ENCODE measurements at regions not wholly inside any gene's neighbourhood (a gene's known extent, or its start where the extent isn't known, plus 50 kb on each side); places are given as distances from the start of the nearest gene placed in this dataset.

GRCh38 chr22:22159384-22159783 lies 85.2 kb upstream of the VPREB1 start:
- DNase-seq (ENCODE audit: insufficient read length, low spot score) (no peak), FAIRE-seq (no peak)
- TF ChIP-seq CTCF (IDR thresholded peaks at IDR 0.05; ENCODE audit: insufficient read depth, missing control alignments), result no peak

- FAIRE-seq (no peak), DNase-seq (ENCODE audit: insufficient read length, low spot score) (no peak)
- TF ChIP-seq CTCF (IDR thresholded peaks at IDR 0.05; ENCODE audit: insufficient read depth, missing control alignments), result no peak
Observed at GRCh38 chr22:22158965-22159364, 85.6 kb upstream of the VPREB1 start.

- DNase-seq (ENCODE audit: insufficient read length, low spot score) (no peak), FAIRE-seq (no peak)
- no peak for TF ChIP-seq CTCF (IDR thresholded peaks at IDR 0.05; ENCODE audit: insufficient read depth, missing control alignments)
Observed at GRCh38 chr22:22158207-22158816, 86.3 kb upstream of the VPREB1 start.

GRCh38 chr22:22157348-22157725 lies 87.2 kb upstream of the VPREB1 start:
- no peak for TF ChIP-seq CTCF (IDR thresholded peaks at IDR 0.05; ENCODE audit: insufficient read depth, missing control alignments)
- DNase-seq (ENCODE audit: insufficient read length, low spot score) (no peak), FAIRE-seq (no peak)

- FAIRE-seq, result no peak
- TF ChIP-seq CTCF (IDR thresholded peaks at IDR 0.05; ENCODE audit: insufficient read depth, missing control alignments), result peak; percentile 63
- DNase-seq (ENCODE audit: insufficient read length, low spot score), result no peak
Observed at GRCh38 chr22:22156716-22157347, 87.8 kb upstream of the VPREB1 start.

- no peak for TF ChIP-seq CTCF (IDR thresholded peaks at IDR 0.05; ENCODE audit: insufficient read depth, missing control alignments)
- DNase-seq (ENCODE audit: insufficient read length, low spot score) (no peak), FAIRE-seq (no peak)
Observed at GRCh38 chr22:22156348-22156715, 88.3 kb upstream of the VPREB1 start.

GRCh38 chr22:22155607-22156006 lies 89.0 kb upstream of the VPREB1 start:
- TF ChIP-seq CTCF (IDR thresholded peaks at IDR 0.05; ENCODE audit: insufficient read depth, missing control alignments), result no peak
- FAIRE-seq (no peak), DNase-seq (ENCODE audit: insufficient read length, low spot score) (no peak)

Data from D721Med (cell line).